Skeletal muscle satellite cell (primary cell): ENCODE measurements at regions not wholly inside any gene's neighbourhood (a gene's known extent, or its start where the extent isn't known, plus 50 kb on each side); places are given as distances from the start of the nearest gene placed in this dataset.
"Not testable (repeated sequence)": the region's sequence is repeated elsewhere in the genome, so short reads cannot be mapped to it uniquely, and the experiment has no call there.

Experiments
- H3K27me3 ChIP-seq: 2 replicates; pipeline ENCODE4 v1.7.0; 2013; ENCODE audit warnings: low read length; ENCODE audit not compliant: control insufficient read depth, insufficient read depth
- H3K36me3 ChIP-seq: 2 replicates; pipeline ENCODE4 v1.7.0; 2013; ENCODE audit warnings: mild to moderate bottlenecking, control low read depth, low read length; ENCODE audit not compliant: insufficient read depth
- H3K4me1 ChIP-seq: 2 replicates; pipeline ENCODE4 v1.7.0; 2013; ENCODE audit warnings: low read length; ENCODE audit not compliant: control insufficient read depth, insufficient read depth
- H3K4me2 ChIP-seq: 2 replicates; pipeline ENCODE4 v1.7.0; 2013; ENCODE audit warnings: mild to moderate bottlenecking, low read length
- H3K4me3 ChIP-seq: 2 replicates; pipeline ENCODE4 v1.7.0; 2013; ENCODE audit warnings: low read length
- H3K9ac ChIP-seq: 2 replicates; pipeline ENCODE4 v1.7.0; 2013; ENCODE audit warnings: mild to moderate bottlenecking, low read depth, low read length, moderate library complexity
- H3K9me3 ChIP-seq: replicated peaks from 2 replicates; pipeline ENCODE4 v1.7.0; 2013; ENCODE audit warnings: mild to moderate bottlenecking, control low read depth, low read length

DNA sequence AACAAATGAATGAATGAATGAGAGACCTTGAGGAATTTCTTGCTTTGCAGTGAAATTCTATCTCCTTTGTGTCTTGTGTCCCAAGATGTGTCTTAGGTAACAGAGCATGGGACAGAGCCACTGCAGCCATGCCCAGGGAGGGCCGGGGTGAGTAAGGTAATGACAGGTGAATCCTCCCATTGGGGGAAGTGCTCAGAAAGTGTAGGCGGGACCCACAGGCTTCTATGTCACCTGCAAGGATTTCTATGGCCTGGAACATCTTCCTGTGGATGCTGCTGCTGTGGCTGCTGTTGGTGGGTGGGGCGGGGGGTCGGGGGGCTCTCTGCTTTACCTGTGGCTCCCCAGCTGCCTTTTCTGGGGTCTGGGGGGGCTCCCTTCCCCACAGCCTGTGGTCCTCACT lies 133.6 kb upstream of the IER5L start:
- H3K9me3 ChIP-seq, result no peaks in the 10 kb centered on the region
- no peaks in the 10 kb centered on the region for H3K36me3 ChIP-seq
- H3K4me3 ChIP-seq, result no peak overlapping the region
- H3K9ac ChIP-seq, result no peak overlapping the region
- H3K4me2 ChIP-seq, result no peak overlapping the region
- peaks cover under 1% of the 10 kb centered on the region for H3K27me3 ChIP-seq
- peaks cover 19% of the 10 kb centered on the region for H3K4me1 ChIP-seq

DNA sequence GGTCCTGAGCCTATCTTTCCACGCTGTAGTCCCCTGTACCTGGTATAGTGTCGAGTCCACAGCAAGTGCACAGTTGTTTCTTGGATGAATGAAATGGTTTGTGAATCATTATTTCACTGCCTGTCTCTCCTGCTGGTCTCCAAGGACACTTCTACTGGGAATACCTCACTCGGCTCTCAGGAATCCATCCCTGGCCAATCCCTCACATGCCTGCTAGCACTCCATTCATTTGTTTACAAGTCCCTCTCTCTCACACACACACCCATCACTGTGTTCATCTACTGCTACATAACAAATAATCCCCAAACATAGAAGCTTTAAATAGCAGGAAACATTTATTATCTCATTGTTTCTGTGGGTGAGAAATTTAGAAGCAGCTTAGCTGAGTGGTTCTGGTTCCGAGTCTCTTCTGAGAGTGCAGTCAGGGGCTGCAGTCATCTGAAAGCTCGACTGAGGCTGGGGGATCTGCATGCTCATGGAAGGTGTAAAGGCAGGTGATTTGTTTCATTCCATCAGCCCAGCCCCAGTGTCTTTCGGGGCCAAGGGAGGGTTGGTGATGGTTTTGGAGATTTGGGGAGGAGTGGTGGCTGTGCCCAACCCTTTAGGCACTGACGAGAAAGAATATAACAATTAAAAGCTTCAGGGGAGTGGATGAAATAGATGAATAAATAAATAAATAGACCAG lies 132.7 kb upstream of the IER5L start:
- Histone ChIP-seq H3K27me3 (peaks cover 9% of the 10 kb centered on the region), H3K4me3 (no peak overlapping the region), H3K36me3 (no peaks in the 10 kb centered on the region), H3K4me1 (peaks cover 13% of the 10 kb centered on the region), H3K4me2 (no peak overlapping the region), H3K9ac (no peak overlapping the region), H3K9me3 (no peaks in the 10 kb centered on the region)

DNA sequence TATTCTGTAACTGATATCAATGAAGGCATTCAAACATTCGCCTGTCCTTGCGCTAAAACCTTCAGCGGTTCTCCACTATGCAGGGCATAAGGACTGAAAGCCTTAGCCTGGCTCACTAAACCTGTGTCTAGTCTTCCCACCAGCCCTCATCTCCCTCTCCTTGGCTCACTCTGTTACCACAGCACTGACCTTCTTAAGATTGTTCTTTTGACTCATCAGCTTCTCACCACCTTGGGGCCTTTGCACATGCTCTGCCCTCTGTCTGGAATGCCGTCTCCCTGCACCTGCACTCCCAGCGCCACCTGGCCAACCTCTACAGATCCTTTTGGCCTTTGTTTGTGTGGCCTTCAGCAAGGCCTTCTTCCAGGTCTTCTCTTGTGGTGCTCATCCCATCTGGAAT lies 131.8 kb upstream of the IER5L start:
- Histone ChIP-seq H3K4me3 (no peak overlapping the region), H3K27me3 (peaks cover 18% of the 10 kb centered on the region), H3K9ac (no peak overlapping the region), H3K9me3 (no peaks in the 10 kb centered on the region), H3K4me1 (peaks cover 5% of the 10 kb centered on the region), H3K4me2 (no peak overlapping the region), H3K36me3 (no peaks in the 10 kb centered on the region)

DNA sequence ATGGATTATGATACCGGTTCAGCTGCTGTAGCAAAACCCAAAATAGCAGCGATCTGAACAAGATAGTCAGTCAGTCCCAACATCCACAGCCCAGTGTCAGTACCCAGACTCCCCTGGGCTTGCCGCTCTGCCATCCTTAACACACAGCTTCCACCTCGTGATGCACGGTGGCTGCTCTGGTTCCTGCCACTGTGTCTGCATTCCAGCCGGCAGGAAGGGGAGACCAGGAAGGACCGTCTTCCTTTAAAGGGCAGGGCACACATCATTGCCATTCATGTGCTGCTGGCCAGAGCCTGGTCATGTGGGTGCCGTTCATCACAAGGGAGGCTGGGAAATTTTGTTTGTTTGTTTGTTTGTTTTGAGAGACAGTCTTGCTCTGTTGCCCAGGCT lies 131.0 kb upstream of the IER5L start:
- peaks cover 20% of the 10 kb centered on the region for H3K27me3 ChIP-seq
- H3K4me3 ChIP-seq, result no peak overlapping the region
- no peaks in the 10 kb centered on the region for H3K9me3 ChIP-seq
- no peak overlapping the region for H3K4me2 ChIP-seq
- H3K36me3 ChIP-seq, result no peaks in the 10 kb centered on the region
- H3K9ac ChIP-seq, result no peak overlapping the region
- no peaks in the 10 kb centered on the region for H3K4me1 ChIP-seq

DNA sequence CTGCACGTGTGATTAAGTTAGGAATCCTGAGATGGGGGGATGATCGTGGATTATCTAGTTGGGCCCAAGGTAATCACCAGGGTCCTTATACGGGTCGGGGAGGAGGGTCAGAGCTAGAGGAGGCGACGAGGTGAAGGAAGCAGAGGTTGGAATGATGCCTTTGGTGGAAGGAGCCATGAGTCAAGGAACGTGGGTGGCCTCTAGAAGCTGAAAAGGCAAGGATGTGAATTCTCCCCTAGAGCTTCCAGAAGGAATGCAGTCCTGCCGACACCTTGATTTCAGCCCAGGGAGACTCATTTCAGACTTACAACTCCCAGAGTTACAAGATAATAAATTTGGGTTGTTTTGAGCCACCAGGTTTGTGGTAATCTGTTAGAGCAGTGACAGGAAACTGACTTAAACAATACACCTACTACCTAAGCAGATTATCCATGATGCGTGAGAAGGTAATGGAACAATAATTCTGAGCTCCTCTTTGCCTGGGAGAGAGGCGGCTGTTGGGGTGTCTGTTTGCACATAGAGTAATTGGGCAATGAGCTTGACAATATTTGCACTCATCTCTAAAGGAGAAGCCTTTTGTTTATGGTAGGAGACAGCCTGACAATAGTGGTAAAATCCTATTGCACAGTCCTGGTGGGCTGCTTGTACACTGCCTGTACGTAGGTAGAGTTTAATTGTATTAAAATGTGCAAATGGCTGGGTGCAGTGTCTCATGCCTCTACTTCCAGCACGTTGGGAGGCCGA lies 129.3 kb upstream of the IER5L start:
- Histone ChIP-seq H3K36me3 (no peaks in the 10 kb centered on the region), H3K4me2 (no peak overlapping the region), H3K4me1 (no peaks in the 10 kb centered on the region), H3K27me3 (peaks cover 20% of the 10 kb centered on the region), H3K9me3 (no peaks in the 10 kb centered on the region), H3K4me3 (no peak overlapping the region), H3K9ac (no peak overlapping the region)

DNA sequence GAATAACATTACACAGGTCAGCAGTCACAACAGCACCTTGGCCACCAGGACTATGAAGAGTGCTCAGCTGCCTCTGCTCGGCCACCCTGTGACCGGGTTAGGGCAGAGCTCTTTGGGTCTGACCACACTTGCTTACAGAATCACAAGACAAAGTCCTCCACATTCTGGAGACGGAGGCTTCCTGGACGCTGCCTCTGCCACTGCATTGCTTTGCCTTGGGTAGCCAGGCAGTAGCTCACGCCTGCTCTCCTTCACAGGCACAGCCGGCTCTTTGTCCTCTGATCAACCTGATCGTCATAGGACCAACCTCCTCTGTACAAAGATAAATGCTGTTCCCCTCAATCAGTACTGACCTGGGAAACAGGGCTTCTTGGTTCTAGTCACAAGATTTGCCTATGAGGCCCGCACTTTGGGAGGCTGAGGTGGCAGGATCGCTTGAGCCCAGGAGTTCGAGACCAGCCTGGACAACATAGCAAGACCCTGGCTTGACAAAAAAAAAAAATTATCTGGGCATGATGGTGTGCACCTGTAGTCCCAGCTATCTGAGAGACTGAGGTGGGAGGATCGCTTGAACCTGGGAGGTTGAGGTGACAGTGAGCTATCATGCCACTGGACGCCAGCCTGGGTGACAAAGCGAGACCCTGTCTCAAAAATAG lies 128.4 kb upstream of the IER5L start:
- no peak overlapping the region for H3K4me2 ChIP-seq
- no peaks in the 10 kb centered on the region for H3K36me3 ChIP-seq
- no peaks in the 10 kb centered on the region for H3K4me1 ChIP-seq
- peaks cover 20% of the 10 kb centered on the region for H3K27me3 ChIP-seq
- H3K9ac ChIP-seq, result no peak overlapping the region
- no peaks in the 10 kb centered on the region for H3K9me3 ChIP-seq
- H3K4me3 ChIP-seq, result no peak overlapping the region

DNA sequence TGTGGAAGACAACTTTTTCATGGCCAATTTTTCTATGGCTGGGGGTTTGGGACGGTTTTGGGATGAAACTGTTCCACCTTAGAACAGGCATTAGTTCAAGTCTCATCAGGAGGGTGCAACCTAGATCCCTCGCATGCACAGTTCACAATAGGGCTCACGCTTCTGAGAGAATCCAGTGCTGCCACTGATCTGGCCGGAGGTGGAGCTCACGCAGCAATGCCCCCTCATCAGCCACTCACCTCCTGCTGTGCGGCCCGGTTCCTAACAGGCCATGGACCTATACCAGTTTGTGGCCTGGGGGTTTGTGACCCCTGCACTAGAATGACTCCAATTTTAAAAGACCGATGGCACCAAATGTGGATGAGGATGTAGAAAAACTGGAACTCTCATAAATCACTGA lies 127.2 kb upstream of the IER5L start:
- Histone ChIP-seq H3K4me2 (no peak overlapping the region), H3K4me3 (no peak overlapping the region), H3K36me3 (no peaks in the 10 kb centered on the region), H3K9ac (no peak overlapping the region), H3K4me1 (no peaks in the 10 kb centered on the region), H3K27me3 (peaks cover 20% of the 10 kb centered on the region), H3K9me3 (peaks cover 4% of the 10 kb centered on the region)

DNA sequence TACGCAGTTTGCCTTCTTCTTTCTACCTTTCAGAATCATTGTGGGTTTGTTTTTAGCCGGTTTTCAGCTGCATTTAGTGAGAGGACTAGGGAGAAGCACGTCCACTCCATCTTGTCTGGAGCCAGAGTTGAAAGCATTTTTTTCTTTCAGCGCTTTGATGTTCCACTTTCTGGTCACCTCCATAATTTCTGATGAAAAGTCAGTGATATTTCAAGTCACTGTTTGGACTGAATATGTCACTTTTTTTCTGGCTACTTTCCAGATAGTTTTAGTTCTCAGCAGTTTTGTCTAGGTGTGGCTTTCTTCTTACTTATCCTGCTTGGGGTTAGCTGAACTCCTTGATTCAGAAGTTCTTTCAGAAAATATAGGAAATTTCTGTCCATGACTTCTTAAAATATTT lies 123.9 kb upstream of the IER5L start:
- H3K36me3 ChIP-seq, result no peaks in the 10 kb centered on the region
- peaks cover 4% of the 10 kb centered on the region for H3K9me3 ChIP-seq
- H3K4me3 ChIP-seq, result no peak overlapping the region
- no peaks in the 10 kb centered on the region for H3K4me1 ChIP-seq
- no peak overlapping the region for H3K4me2 ChIP-seq
- H3K27me3 ChIP-seq, result peaks cover 33% of the 10 kb centered on the region
- H3K9ac ChIP-seq, result no peak overlapping the region

DNA sequence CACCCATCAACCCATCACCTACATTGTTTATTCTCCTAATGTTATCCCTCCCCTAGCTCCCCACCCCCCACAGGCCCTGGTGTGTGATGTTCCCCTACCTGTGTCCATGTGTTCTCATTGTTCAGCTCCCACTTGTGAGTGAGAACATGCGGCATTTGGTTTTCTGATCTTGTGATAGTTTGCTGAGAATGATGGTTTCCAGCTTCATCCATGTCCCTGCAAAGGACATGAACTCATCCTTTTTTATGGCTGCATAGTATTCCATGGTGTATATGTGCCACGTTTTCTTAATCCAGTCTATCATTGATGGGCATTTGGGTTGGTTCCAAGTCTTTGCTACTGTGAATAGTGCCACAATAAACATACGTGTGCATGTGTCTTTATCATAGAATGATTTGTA lies 118.1 kb upstream of the IER5L start:
- not testable (repeated sequence) for H3K4me1 ChIP-seq, H3K9ac ChIP-seq, H3K4me2 ChIP-seq, H3K4me3 ChIP-seq, H3K9me3 ChIP-seq, H3K36me3 ChIP-seq
- H3K27me3 ChIP-seq, result peaks cover 16% of the 10 kb centered on the region

DNA sequence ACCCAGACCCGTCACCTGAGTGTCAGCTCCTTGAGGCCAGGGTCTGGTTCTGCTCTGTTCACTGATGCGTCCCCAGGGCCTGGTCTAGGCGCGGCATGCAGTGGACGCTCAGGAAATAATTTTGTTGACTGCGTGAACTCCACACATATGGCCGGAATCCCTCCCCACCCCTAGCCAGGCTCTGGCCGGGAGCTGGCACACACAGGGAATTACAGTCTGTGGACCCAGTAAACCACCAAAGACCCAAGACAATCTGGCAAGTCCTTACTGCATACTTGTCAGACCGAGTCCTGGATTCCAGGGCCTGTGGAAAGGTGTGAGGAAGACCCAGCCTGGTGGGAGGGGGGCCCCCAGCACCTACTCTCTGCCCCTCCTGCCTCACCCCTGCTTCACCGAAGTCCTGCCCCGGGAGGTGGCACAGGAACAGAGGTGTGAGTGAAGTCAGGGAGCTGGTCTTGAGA lies 113.0 kb upstream of the IER5L start:
- H3K9ac ChIP-seq, result no peak overlapping the region
- no peak overlapping the region for H3K4me2 ChIP-seq
- no peaks in the 10 kb centered on the region for H3K9me3 ChIP-seq
- H3K4me1 ChIP-seq, result no peaks in the 10 kb centered on the region
- no peaks in the 10 kb centered on the region for H3K36me3 ChIP-seq
- H3K27me3 ChIP-seq, result peaks cover 13% of the 10 kb centered on the region
- H3K4me3 ChIP-seq, result no peak overlapping the region

DNA sequence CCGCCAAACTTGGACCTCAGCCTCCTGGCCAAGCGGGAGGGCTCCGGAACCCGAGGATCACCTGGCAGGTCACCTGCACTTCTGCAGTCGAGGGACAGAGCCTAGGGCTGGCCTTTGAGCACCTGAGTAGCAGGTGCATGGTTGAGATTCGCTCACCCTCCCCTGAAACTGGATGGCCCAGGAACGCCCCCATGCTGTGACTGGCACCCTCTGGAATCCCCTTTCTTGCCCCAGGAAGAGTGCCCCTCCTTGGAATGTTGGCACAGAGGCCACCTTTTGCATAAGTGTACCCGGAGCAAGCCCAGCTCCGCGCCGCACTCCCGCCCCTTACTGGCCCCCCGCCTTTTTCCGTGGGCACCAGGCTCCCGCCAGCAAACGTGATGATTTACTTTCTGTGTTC lies 112.5 kb upstream of the IER5L start:
- no peak overlapping the region for H3K4me2 ChIP-seq
- H3K4me3 ChIP-seq, result no peak overlapping the region
- no peaks in the 10 kb centered on the region for H3K36me3 ChIP-seq
- no peaks in the 10 kb centered on the region for H3K9me3 ChIP-seq
- no peaks in the 10 kb centered on the region for H3K4me1 ChIP-seq
- peaks cover 13% of the 10 kb centered on the region for H3K27me3 ChIP-seq
- no peak overlapping the region for H3K9ac ChIP-seq
